PFSK-1 (cell line): ENCODE measurements at regions not wholly inside any gene's neighbourhood (a gene's known extent, or its start where the extent isn't known, plus 50 kb on each side); places are given as distances from the start of the nearest gene placed in this dataset.

Experiments used
- FOXP2 ChIP-seq: optimal IDR thresholded peaks from 2 replicates; pipeline ENCODE3; 2011; ENCODE audit warnings: borderline replicate concordance, control low read depth, inconsistent platforms; ENCODE audit not compliant: insufficient read depth; ENCODE audit errors: extremely low read length, extremely low read depth
- POLR2AphosphoS5 ChIP-seq: IDR thresholded peaks from 2 replicates; pipeline ENCODE4 v1.6.1; 2012; ENCODE audit warnings: low read depth, mild to moderate bottlenecking, control low read depth, low read length, moderate library complexity
- REST ChIP-seq, 2 experiments: IDR thresholded peaks; 2 replicates each; pipeline versions ENCODE4 v1.6.1 to v1.8.0; 2011 to 2012; ENCODE audit warnings: low read depth in 2 of 2, low read length in 2 of 2, control low read depth in 1 of 2, inconsistent platforms in 1 of 2, mild to moderate bottlenecking in 1 of 2, moderate library complexity in 1 of 2; ENCODE audit not compliant: insufficient read depth in 1 of 2
- SIN3A ChIP-seq: IDR thresholded peaks from 2 replicates; pipeline ENCODE4 v1.6.1; 2012; ENCODE audit warnings: mild to moderate bottlenecking, low read length, moderate library complexity, borderline replicate concordance; ENCODE audit not compliant: insufficient read depth
- TAF1 ChIP-seq: IDR thresholded peaks from 2 replicates; pipeline ENCODE4 v1.6.1; 2012; ENCODE audit warnings: low read length, control low read depth, borderline replicate concordance; ENCODE audit not compliant: insufficient read depth

DNA sequence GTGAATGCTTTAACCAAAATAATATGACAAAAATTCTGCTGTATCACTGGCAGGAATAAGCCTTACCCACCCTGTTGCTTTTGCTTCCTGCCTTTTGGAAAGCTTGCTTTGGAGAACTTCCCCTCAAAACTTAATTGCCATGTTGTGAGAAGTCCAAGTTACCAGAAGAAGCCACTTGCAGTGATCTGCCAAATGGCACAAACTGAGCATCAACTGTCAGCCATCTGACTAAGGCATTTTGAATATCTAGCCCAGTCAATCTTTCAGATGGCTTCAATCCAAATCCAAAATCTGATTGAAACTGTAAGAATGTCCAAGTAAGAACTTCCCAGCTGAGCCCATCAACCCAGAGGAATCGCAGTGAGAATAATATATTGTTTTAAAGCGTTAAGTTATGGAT is 216.5 kb upstream of the ZC3H15 start:
- TF ChIP-seq TAF1 (no peak), POLR2AphosphoS5 (no peak), REST (IDR thresholded peaks at IDR 0.05; ENCODE audit: insufficient read depth in 1 of 2, low read depth in 2 of 2, low read length in 2 of 2) (no peak), FOXP2 (no peak), SIN3A (no peak)

DNA sequence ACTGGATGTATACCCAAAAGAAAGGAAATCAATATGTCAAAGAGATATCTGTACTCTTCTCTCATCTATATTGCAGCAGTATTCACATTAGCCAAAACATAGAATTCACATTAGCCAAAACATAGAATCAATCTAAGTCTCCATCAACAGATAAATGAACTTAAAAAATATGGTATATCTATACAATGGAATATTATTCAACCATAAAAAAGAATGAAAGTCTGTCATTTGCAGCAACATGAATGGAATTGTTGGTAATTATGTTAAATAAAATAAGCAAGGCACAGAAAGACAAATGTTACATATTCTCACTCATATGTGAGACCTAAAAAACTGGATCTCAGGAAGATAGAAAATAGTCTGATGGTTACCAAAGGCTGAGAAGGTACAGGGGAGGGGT is 212.1 kb upstream of the ZC3H15 start:
- TF ChIP-seq SIN3A (no peak), POLR2AphosphoS5 (no peak), TAF1 (no peak), REST (IDR thresholded peaks at IDR 0.05; ENCODE audit: insufficient read depth in 1 of 2, low read depth in 2 of 2, low read length in 2 of 2) (no peak), FOXP2 (no peak)

GRCh38 chr2:186274936-186275575 is 211.0 kb upstream of the ZC3H15 start:
- TF ChIP-seq POLR2AphosphoS5 = no peak
- no peak for TF ChIP-seq FOXP2
- TF ChIP-seq TAF1 = no peak
- TF ChIP-seq SIN3A = no peak
- no peak for TF ChIP-seq REST (IDR thresholded peaks at IDR 0.05; ENCODE audit: insufficient read depth in 1 of 2, low read depth in 2 of 2, low read length in 2 of 2)

DNA sequence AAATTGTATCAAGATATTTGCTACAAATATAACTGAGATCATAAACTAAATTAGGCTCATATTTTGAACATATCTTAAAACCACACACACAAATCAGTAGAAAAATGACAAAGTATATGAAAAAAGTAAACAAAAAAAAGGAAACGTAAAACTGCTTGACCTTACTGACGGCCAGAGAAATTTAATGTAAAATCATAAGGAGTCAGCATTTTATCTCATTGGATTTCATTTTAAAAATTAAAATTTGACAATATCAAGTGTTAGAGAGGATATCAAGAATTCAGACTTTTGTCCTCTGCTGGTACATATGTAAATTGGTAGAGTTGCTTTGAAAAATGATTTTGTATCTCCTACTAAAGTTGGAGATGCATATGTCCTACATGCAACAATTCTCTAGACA is 209.2 kb upstream of the ZC3H15 start:
- no peak for TF ChIP-seq REST (IDR thresholded peaks at IDR 0.05; ENCODE audit: insufficient read depth in 1 of 2, low read depth in 2 of 2, low read length in 2 of 2)
- TF ChIP-seq SIN3A = no peak
- TF ChIP-seq FOXP2 = no peak
- TF ChIP-seq POLR2AphosphoS5 = no peak
- no peak for TF ChIP-seq TAF1
